NB4 (cell line): ENCODE measurements at regions not wholly inside any gene's neighbourhood (a gene's known extent, or its start where the extent isn't known, plus 50 kb on each side); places are given as distances from the start of the nearest gene placed in this dataset.

Source experiments
- DNase-seq: peaks from one replicate; pipeline ENCODE4 v3.0.0; 2010; ENCODE audit warnings: low read depth
- H3K4me3 ChIP-seq: one replicate; pipeline ENCODE4 v1.5.1; 2011; ENCODE audit warnings: mild to moderate bottlenecking, low read depth, low read length, moderate library complexity
- CTCF ChIP-seq: IDR thresholded peaks from one replicate; pipeline ENCODE4 v1.5.1; 2012; ENCODE audit warnings: low read depth, low read length
- MAX ChIP-seq: IDR thresholded peaks from 2 replicates; pipeline ENCODE4 v1.6.1; 2011; ENCODE audit warnings: low read depth, low read length
- MYC ChIP-seq: IDR thresholded peaks from 2 replicates; pipeline ENCODE4 v1.6.1; 2011; ENCODE audit warnings: low read depth, low read length
- POLR2A ChIP-seq: IDR thresholded peaks from 2 replicates; pipeline ENCODE4 v1.6.1; 2011; ENCODE audit warnings: mild to moderate bottlenecking; ENCODE audit not compliant: insufficient read length; ENCODE audit errors: extremely low read depth

- no peak overlapping the region for H3K4me3 ChIP-seq
- DNase-seq: peak; percentile 24
- no peak for TF ChIP-seq POLR2A
Measured at GRCh38 chr4:115259642-115260041, 146.2 kb upstream of the NDST4 start.

- TF ChIP-seq CTCF (no peak), MYC (no peak), MAX (no peak), POLR2A (no peak)
- no peak for DNase-seq
- H3K4me3 ChIP-seq: no peak overlapping the region
Measured at GRCh38 chr4:115249808-115250207, 136.4 kb upstream of the NDST4 start.

GRCh38 chr4:115234405-115235093 lies 121.1 kb upstream of the NDST4 start:
- TF ChIP-seq MYC (no peak), CTCF (peak; percentile 39)
- DNase-seq: peak; percentile 74

GRCh38 chr4:115233600-115233999 lies 120.2 kb upstream of the NDST4 start:
- peak; percentile 1 for DNase-seq
- no peak for TF ChIP-seq CTCF
- no peak for TF ChIP-seq POLR2A
- no peak for TF ChIP-seq MAX
- no peak for TF ChIP-seq MYC
- H3K4me3 ChIP-seq: no peak overlapping the region

More at GRCh38 chr4:115234405-115235093, 121.1 kb upstream of the NDST4 start:
- H3K4me3 ChIP-seq: no peak overlapping the region

- H3K4me3 ChIP-seq: no peak overlapping the region
- no peak for DNase-seq
- TF ChIP-seq CTCF (no peak), MYC (no peak), POLR2A (no peak)
Measured at GRCh38 chr4:115229873-115230272, 116.5 kb upstream of the NDST4 start.

GRCh38 chr4:115228851-115229250 lies 115.4 kb upstream of the NDST4 start:
- TF ChIP-seq MAX (no peak), POLR2A (no peak), MYC (no peak), CTCF (no peak)
- DNase-seq: no peak
- H3K4me3 ChIP-seq: no peak overlapping the region
